A673 (cell line): ENCODE measurements at regions not wholly inside any gene's neighbourhood (a gene's known extent, or its start where the extent isn't known, plus 50 kb on each side); places are given as distances from the start of the nearest gene placed in this dataset.

Experiments
- BruUV-seq: library from RNA; stranded (reverse); fragments of 400-500 nt; replicated peaks from 2 replicates; lab custom pipeline; 2021; lab: Mats Ljungman, UMichigan
- CTCF ChIA-PET: fragments of 300-600 bp; sonication (Branson Sonifier 250); formaldehyde crosslinking; loops from one replicate; lab custom pipeline; 2022; ENCODE audit warnings: antibody characterized with exemption; lab: Charles Lee
- POLR2A ChIA-PET: fragments of 300-600 bp; sonication (Branson Sonifier 250); formaldehyde crosslinking; loops from one replicate; lab custom pipeline; 2022; ENCODE audit warnings: antibody characterized with exemption; ENCODE audit not compliant: low non-redundant PET; lab: Charles Lee
- DNase-seq: peaks from one replicate; pipeline ENCODE4 v3.0.0-alpha.2; 2015; ENCODE audit warnings: low spot score
- H3K27ac ChIP-seq: fragments of 200-600 bp; sonication (generic); 2 replicates; pipeline ENCODE4 v1.5.1; 2016; ENCODE audit warnings: mixed run types, low read depth, mild to moderate bottlenecking, mixed read lengths, antibody characterized with exemption, low read length; ENCODE audit not compliant: poor library complexity, severe bottlenecking
- H3K27me3 ChIP-seq: fragments of 200-600 bp; sonication (generic); replicated peaks from 2 replicates; pipeline ENCODE4 v1.6.1; 2017; ENCODE audit warnings: mixed run types, low read depth, mild to moderate bottlenecking, mixed read lengths, antibody characterized with exemption, low read length; ENCODE audit not compliant: insufficient read depth, poor library complexity
- H3K36me3 ChIP-seq: fragments of 200-600 bp; sonication (generic); 2 replicates; pipeline ENCODE4 v1.6.1; 2016; ENCODE audit warnings: mixed run types, mild to moderate bottlenecking, mixed read lengths, antibody characterized with exemption, low read length; ENCODE audit not compliant: insufficient read depth, poor library complexity, severe bottlenecking
- H3K4me1 ChIP-seq: fragments of 200-600 bp; sonication (generic); 2 replicates; pipeline ENCODE4 v1.6.1; 2017; ENCODE audit warnings: mixed run types, mild to moderate bottlenecking, mixed read lengths, antibody characterized with exemption, low read length; ENCODE audit not compliant: insufficient read depth, poor library complexity, severe bottlenecking
- H3K4me3 ChIP-seq: fragments of 200-600 bp; sonication (generic); 2 replicates; pipeline ENCODE4 v1.5.1; 2016; ENCODE audit warnings: low read depth, mixed run types, mild to moderate bottlenecking, mixed read lengths, low read length; ENCODE audit not compliant: poor library complexity, severe bottlenecking
- H3K9me3 ChIP-seq: fragments of 200-600 bp; sonication (generic); 2 replicates; pipeline ENCODE4 v1.6.1; 2016; ENCODE audit warnings: mixed run types, low read depth, mild to moderate bottlenecking, mixed read lengths, antibody characterized with exemption, low read length; ENCODE audit not compliant: poor library complexity, severe bottlenecking
- EZH2 ChIP-seq: fragments of 200-600 bp; sonication (generic); IDR thresholded peaks from 2 replicates; pipeline ENCODE4 v1.6.1; 2017; ENCODE audit warnings: borderline replicate concordance, low read depth, mild to moderate bottlenecking, mixed read lengths, antibody characterized with exemption, low read length; ENCODE audit not compliant: poor library complexity, severe bottlenecking
- intact Hi-C: fragments of 100-400 bp; cut with micrococcal nuclease; formaldehyde crosslinking; loops from one replicate; pipeline ENCODE4 v1.10.0; 2022; ENCODE audit not compliant: unreplicated experiment
- TF ChIP-seq, protein P1 (sequence below): fragments of 300-800, 200-600 bp; sonication (generic); conservative IDR thresholded peaks from 2 replicates; pipeline ENCODE4 v1.5.1; 2017; ENCODE audit warnings: low read depth, mild to moderate bottlenecking, antibody characterized with exemption, low read length, moderate library complexity, mixed read lengths

DNA sequence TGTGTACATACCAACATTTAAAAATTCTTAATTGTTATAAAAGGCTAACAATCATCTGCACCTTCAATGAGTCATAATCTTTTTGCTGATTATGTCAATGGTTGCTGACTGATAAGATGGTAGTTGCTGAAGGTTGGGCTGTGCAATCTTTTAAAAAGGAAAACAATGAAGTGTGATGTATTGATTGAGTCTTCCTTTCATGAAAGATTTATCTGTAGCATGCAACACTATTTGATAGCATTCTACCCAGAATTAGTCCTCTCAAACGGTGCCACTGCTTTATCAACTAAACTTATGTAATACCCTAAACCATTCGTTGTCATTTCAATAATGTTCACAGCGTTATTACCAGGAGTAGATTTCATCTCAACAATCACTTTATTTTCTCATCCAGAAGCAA is 2360.6 kb downstream of the PCDH9 start:
- intact Hi-C loops: no loop called here
- ChIA-PET CTCF (no interaction called here), POLR2A (no interaction called here)
- Histone ChIP-seq H3K9me3 (no peaks in the 10 kb centered on the region), H3K27ac (no peak overlapping the region), H3K4me1 (no peaks in the 10 kb centered on the region), H3K27me3 (no peaks in the 10 kb centered on the region), H3K4me3 (no peak overlapping the region), H3K36me3 (no peaks in the 10 kb centered on the region)
- no TSS peak for BruUV-seq
- TF ChIP-seq EZH2: no peak
- TF ChIP-seq, protein P1, sequence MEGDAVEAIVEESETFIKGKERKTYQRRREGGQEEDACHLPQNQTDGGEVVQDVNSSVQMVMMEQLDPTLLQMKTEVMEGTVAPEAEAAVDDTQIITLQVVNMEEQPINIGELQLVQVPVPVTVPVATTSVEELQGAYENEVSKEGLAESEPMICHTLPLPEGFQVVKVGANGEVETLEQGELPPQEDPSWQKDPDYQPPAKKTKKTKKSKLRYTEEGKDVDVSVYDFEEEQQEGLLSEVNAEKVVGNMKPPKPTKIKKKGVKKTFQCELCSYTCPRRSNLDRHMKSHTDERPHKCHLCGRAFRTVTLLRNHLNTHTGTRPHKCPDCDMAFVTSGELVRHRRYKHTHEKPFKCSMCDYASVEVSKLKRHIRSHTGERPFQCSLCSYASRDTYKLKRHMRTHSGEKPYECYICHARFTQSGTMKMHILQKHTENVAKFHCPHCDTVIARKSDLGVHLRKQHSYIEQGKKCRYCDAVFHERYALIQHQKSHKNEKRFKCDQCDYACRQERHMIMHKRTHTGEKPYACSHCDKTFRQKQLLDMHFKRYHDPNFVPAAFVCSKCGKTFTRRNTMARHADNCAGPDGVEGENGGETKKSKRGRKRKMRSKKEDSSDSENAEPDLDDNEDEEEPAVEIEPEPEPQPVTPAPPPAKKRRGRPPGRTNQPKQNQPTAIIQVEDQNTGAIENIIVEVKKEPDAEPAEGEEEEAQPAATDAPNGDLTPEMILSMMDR: no peak
- DNase-seq: no peak

DNA sequence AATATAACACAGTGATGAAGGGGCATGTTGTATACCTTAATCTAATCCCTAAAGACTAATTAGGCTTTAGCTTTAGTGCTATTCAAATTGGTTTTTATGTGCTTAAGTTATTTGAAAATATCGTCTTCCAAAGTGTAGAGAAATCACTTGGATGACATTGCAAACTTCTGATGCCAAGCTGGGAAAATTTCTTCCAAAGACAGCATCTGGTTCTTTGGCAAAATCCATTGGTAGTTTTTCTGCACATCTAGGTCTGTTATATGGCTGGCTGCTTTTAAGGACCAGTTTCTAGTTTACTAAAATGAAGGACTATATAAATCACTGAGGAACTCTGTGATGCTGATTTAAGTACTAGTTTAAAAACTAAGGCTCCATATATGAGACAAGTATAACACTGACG is 2362.3 kb downstream of the PCDH9 start:
- Histone ChIP-seq H3K4me3 (no peak overlapping the region), H3K27ac (no peak overlapping the region), H3K27me3 (no peaks in the 10 kb centered on the region), H3K36me3 (no peaks in the 10 kb centered on the region), H3K9me3 (no peaks in the 10 kb centered on the region), H3K4me1 (no peaks in the 10 kb centered on the region)
- no TSS peak for BruUV-seq
- no peak for DNase-seq
- TF ChIP-seq, protein P1: no peak
- TF ChIP-seq EZH2: no peak
- POLR2A ChIA-PET: no interaction called here
- CTCF ChIA-PET: interaction anchor here (0.6 kb wide), 1 partner anchor 314 kb away, joined by 3 read pairs; no protein-coding TSS in a partner anchor
- intact Hi-C loops: no loop called here

DNA sequence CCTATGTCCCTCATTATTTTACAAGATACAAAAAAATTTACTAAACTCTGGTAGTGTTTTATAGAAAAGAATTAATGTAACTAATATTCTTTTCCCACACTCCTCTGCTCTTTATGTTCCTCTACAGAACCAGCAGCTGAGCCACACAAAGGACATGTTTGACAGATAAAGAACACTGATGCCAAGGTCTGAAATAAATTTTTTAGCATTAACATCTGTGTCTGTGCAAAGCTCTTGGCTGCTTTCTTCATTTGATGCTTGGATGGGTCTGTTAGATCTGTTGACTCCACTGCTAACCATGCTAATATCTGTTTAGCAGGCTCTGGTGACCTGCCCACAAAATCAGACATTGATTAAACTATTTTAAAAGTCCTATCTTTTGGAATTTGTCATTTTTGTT is 2363.8 kb downstream of the PCDH9 start:
- Histone ChIP-seq H3K36me3 (no peaks in the 10 kb centered on the region), H3K4me1 (no peaks in the 10 kb centered on the region), H3K4me3 (no peak overlapping the region), H3K9me3 (no peaks in the 10 kb centered on the region), H3K27me3 (no peaks in the 10 kb centered on the region), H3K27ac (no peak overlapping the region)
- intact Hi-C loops: no loop called here
- POLR2A ChIA-PET: no interaction called here
- TF ChIP-seq, protein P1: no peak
- no peak for TF ChIP-seq EZH2
- DNase-seq: no peak
- no TSS peak for BruUV-seq
- CTCF ChIA-PET: no interaction called here
